ENCODE measurements at regions not wholly inside any gene's neighbourhood (a gene's known extent, or its start where the extent isn't known, plus 50 kb on each side); places are given as distances from the start of the nearest gene placed in this dataset.

- no peaks in the 10 kb centered on the region for H3F3A ChIP-seq (ENCODE audit: low read length, unreplicated experiment)
- DNase-seq, result no peak
- no peak overlapping the region for H3K27ac ChIP-seq (ENCODE audit: low read length)
- no peak overlapping the region for H3K4me3 ChIP-seq (ENCODE audit: low read length)
- intact Hi-C loops (cut with micrococcal nuclease), result no loop called here
- no peaks in the 10 kb centered on the region for H3K4me1 ChIP-seq (ENCODE audit: insufficient read depth, low read length)
- no peaks in the 10 kb centered on the region for H3K79me2 ChIP-seq (ENCODE audit: low read length)
- no peaks in the 10 kb centered on the region for H3K9me3 ChIP-seq (ENCODE audit: low read length)
- no peaks in the 10 kb centered on the region for H4K20me1 ChIP-seq (ENCODE audit: low read length)
- H3K9ac ChIP-seq (ENCODE audit: low read length), result no peak overlapping the region
- H3K27me3 ChIP-seq (ENCODE audit: low read length), result no peaks in the 10 kb centered on the region
- no TSS peak for BruUV-seq (replicated peaks)
- no peak overlapping the region for H3K4me2 ChIP-seq (ENCODE audit: low read length)
- no peak overlapping the region for H2AFZ ChIP-seq (ENCODE audit: low read length)
- ATAC-seq, result no peak
- TF ChIP-seq EZH2phosphoT487 (IDR thresholded peaks at IDR 0.05; ENCODE audit: borderline replicate concordance, low read length), result no peak
- no peak for TF ChIP-seq EZH2 (IDR thresholded peaks at IDR 0.05; ENCODE audit: low read length, unreplicated experiment)
- TF ChIP-seq CTCF (conservative IDR thresholded peaks at IDR 0.05; ENCODE audit: low read depth, low read length), result no peak
- ChIA-PET CTCF (no interaction called here), POLR2A (ENCODE audit: unreplicated experiment) (no interaction called here)
- H3K36me3 ChIP-seq (ENCODE audit: low read depth, low read length), result no peaks in the 10 kb centered on the region
- no peaks in the 10 kb centered on the region for H3K9me2 ChIP-seq (replicated peaks; ENCODE audit: low read length)
Measured at GRCh38 chr2:14817848-14818247, 185.3 kb downstream of the LRATD1 start.

GRCh38 chr2:14826518-14826917, 194.0 kb downstream of the LRATD1 start:
- Histone ChIP-seq H3K4me3 (ENCODE audit: low read length) (no peak overlapping the region), H3K79me2 (ENCODE audit: low read length) (no peaks in the 10 kb centered on the region), H3K27ac (ENCODE audit: low read length) (peak overlapping the region; percentile 32; the same call in 1 of the 2 replicates), H3K36me3 (ENCODE audit: low read depth, low read length) (no peaks in the 10 kb centered on the region), H3K4me1 (ENCODE audit: insufficient read depth, low read length) (peaks cover 21% of the 10 kb centered on the region), H3K27me3 (ENCODE audit: low read length) (no peaks in the 10 kb centered on the region), H3K9me3 (ENCODE audit: low read length) (no peaks in the 10 kb centered on the region), H3K9ac (ENCODE audit: low read length) (no peak overlapping the region), H4K20me1 (ENCODE audit: low read length) (no peaks in the 10 kb centered on the region), H3K9me2 (replicated peaks; ENCODE audit: low read length) (no peaks in the 10 kb centered on the region), H3F3A (ENCODE audit: low read length, unreplicated experiment) (no peaks in the 10 kb centered on the region), H2AFZ (ENCODE audit: low read length) (no peak overlapping the region), H3K4me2 (ENCODE audit: low read length) (peak overlapping the region; percentile 2; the same call in 1 of the 2 replicates)
- POLR2A ChIA-PET (ENCODE audit: unreplicated experiment), result no interaction called here
- intact Hi-C loops (cut with micrococcal nuclease), result no loop called here
- BruUV-seq (replicated peaks), result no TSS peak
- DNase-seq (peak; percentile 74), ATAC-seq (peak; percentile 66)
- no peak for TF ChIP-seq CTCF (conservative IDR thresholded peaks at IDR 0.05; ENCODE audit: low read depth, low read length)
- no peak for TF ChIP-seq EZH2 (IDR thresholded peaks at IDR 0.05; ENCODE audit: low read length, unreplicated experiment)
- TF ChIP-seq EZH2phosphoT487 (IDR thresholded peaks at IDR 0.05; ENCODE audit: borderline replicate concordance, low read length), result no peak
- CTCF ChIA-PET, result no interaction called here

- ATAC-seq (no peak), DNase-seq (peak; percentile 64)
- Histone ChIP-seq H4K20me1 (ENCODE audit: low read length) (no peaks in the 10 kb centered on the region), H2AFZ (ENCODE audit: low read length) (no peak overlapping the region), H3F3A (ENCODE audit: low read length, unreplicated experiment) (no peaks in the 10 kb centered on the region), H3K9ac (ENCODE audit: low read length) (no peak overlapping the region), H3K4me2 (ENCODE audit: low read length) (peak overlapping the region; percentile 19; the same call in 1 of the 2 replicates), H3K9me2 (replicated peaks; ENCODE audit: low read length) (no peaks in the 10 kb centered on the region), H3K27ac (ENCODE audit: low read length) (peak overlapping the region; percentile 32; the same call in 1 of the 2 replicates), H3K9me3 (ENCODE audit: low read length) (no peaks in the 10 kb centered on the region), H3K79me2 (ENCODE audit: low read length) (no peaks in the 10 kb centered on the region), H3K27me3 (ENCODE audit: low read length) (no peaks in the 10 kb centered on the region), H3K4me3 (ENCODE audit: low read length) (no peak overlapping the region), H3K4me1 (ENCODE audit: insufficient read depth, low read length) (peaks cover 21% of the 10 kb centered on the region), H3K36me3 (ENCODE audit: low read depth, low read length) (no peaks in the 10 kb centered on the region)
- CTCF ChIA-PET, result no interaction called here
- no peak for TF ChIP-seq CTCF (conservative IDR thresholded peaks at IDR 0.05; ENCODE audit: low read depth, low read length)
- TF ChIP-seq EZH2 (IDR thresholded peaks at IDR 0.05; ENCODE audit: low read length, unreplicated experiment), result no peak
- no peak for TF ChIP-seq EZH2phosphoT487 (IDR thresholded peaks at IDR 0.05; ENCODE audit: borderline replicate concordance, low read length)
- POLR2A ChIA-PET (ENCODE audit: unreplicated experiment), result no interaction called here
- intact Hi-C loops (cut with micrococcal nuclease), result no loop called here
- BruUV-seq (replicated peaks), result no TSS peak
Measured at GRCh38 chr2:14827226-14828023, 194.9 kb downstream of the LRATD1 start.

Measured in PC-3 (cell line).